ENCODE measurements at regions not wholly inside any gene's neighbourhood (a gene's known extent, or its start where the extent isn't known, plus 50 kb on each side); places are given as distances from the start of the nearest gene placed in this dataset.

- ChIA-PET CTCF (no interaction called here), POLR2A (ENCODE audit: low non-redundant PET) (no interaction called here)
- no peak overlapping the region for H3K27ac ChIP-seq (ENCODE audit: low read depth, low read length, poor library complexity, severe bottlenecking)
- H3K4me1 ChIP-seq (ENCODE audit: insufficient read depth, low read length, poor library complexity, severe bottlenecking) = peaks cover 17% of the 10 kb centered on the region
- H3K27me3 ChIP-seq (replicated peaks; ENCODE audit: insufficient read depth, low read depth, low read length, poor library complexity) = no peaks in the 10 kb centered on the region
- no TSS peak for BruUV-seq (replicated peaks)
- H3K4me3 ChIP-seq (ENCODE audit: low read depth, low read length, poor library complexity, severe bottlenecking) = no peak overlapping the region
- peak; percentile 35; the same call in 1 of the 2 replicates for TF ChIP-seq CTCF (conservative IDR thresholded peaks at IDR 0.05; ENCODE audit: low read depth, low read length)
- no peak for TF ChIP-seq EZH2 (IDR thresholded peaks at IDR 0.05; ENCODE audit: borderline replicate concordance, low read depth, low read length, poor library complexity, severe bottlenecking)
- peak; percentile 21 for DNase-seq (ENCODE audit: low spot score)
- intact Hi-C loops (cut with micrococcal nuclease; ENCODE audit: unreplicated experiment) = loop anchor here (5.0 kb wide), 3 partner anchors 102 to 1502 kb away; no protein-coding TSS in a partner anchor
- H3K9me3 ChIP-seq (ENCODE audit: low read depth, low read length, poor library complexity, severe bottlenecking) = no peaks in the 10 kb centered on the region
- no peaks in the 10 kb centered on the region for H3K36me3 ChIP-seq (ENCODE audit: insufficient read depth, low read length, poor library complexity, severe bottlenecking)
These were observed 157.3 kb downstream of the CPEB2 start for GRCh38 chr4:15159477-15160019.

GRCh38 chr4:15161439-15161838 lies 159.2 kb downstream of the CPEB2 start:
- no TSS peak for BruUV-seq (replicated peaks)
- peak overlapping the region; percentile 52 for H3K27ac ChIP-seq (ENCODE audit: low read depth, low read length, poor library complexity, severe bottlenecking)
- no peaks in the 10 kb centered on the region for H3K27me3 ChIP-seq (replicated peaks; ENCODE audit: insufficient read depth, low read depth, low read length, poor library complexity)
- H3K36me3 ChIP-seq (ENCODE audit: insufficient read depth, low read length, poor library complexity, severe bottlenecking) = no peaks in the 10 kb centered on the region
- ChIA-PET POLR2A (ENCODE audit: low non-redundant PET) (no interaction called here), CTCF (no interaction called here)
- peaks cover 17% of the 10 kb centered on the region for H3K4me1 ChIP-seq (ENCODE audit: insufficient read depth, low read length, poor library complexity, severe bottlenecking)
- TF ChIP-seq EZH2 (IDR thresholded peaks at IDR 0.05; ENCODE audit: borderline replicate concordance, low read depth, low read length, poor library complexity, severe bottlenecking) = no peak
- no peak for TF ChIP-seq CTCF (conservative IDR thresholded peaks at IDR 0.05; ENCODE audit: low read depth, low read length)
- DNase-seq (ENCODE audit: low spot score) = peak; percentile 59
- H3K4me3 ChIP-seq (ENCODE audit: low read depth, low read length, poor library complexity, severe bottlenecking) = no peak overlapping the region
- no peaks in the 10 kb centered on the region for H3K9me3 ChIP-seq (ENCODE audit: low read depth, low read length, poor library complexity, severe bottlenecking)
- intact Hi-C loops (cut with micrococcal nuclease; ENCODE audit: unreplicated experiment) = loop anchor here (5.0 kb wide), 3 partner anchors 104 to 1504 kb away; no protein-coding TSS in a partner anchor

- Histone ChIP-seq H3K9me3 (ENCODE audit: low read depth, low read length, poor library complexity, severe bottlenecking) (no peaks in the 10 kb centered on the region), H3K27ac (ENCODE audit: low read depth, low read length, poor library complexity, severe bottlenecking) (peak overlapping the region; percentile 52), H3K4me3 (ENCODE audit: low read depth, low read length, poor library complexity, severe bottlenecking) (no peak overlapping the region), H3K4me1 (ENCODE audit: insufficient read depth, low read length, poor library complexity, severe bottlenecking) (peaks cover 17% of the 10 kb centered on the region), H3K27me3 (replicated peaks; ENCODE audit: insufficient read depth, low read depth, low read length, poor library complexity) (no peaks in the 10 kb centered on the region), H3K36me3 (ENCODE audit: insufficient read depth, low read length, poor library complexity, severe bottlenecking) (no peaks in the 10 kb centered on the region)
- BruUV-seq (replicated peaks) = no TSS peak
- ChIA-PET CTCF (no interaction called here), POLR2A (ENCODE audit: low non-redundant PET) (no interaction called here)
- no peak for DNase-seq (ENCODE audit: low spot score)
- intact Hi-C loops (cut with micrococcal nuclease; ENCODE audit: unreplicated experiment) = loop anchor here (5.0 kb wide), 3 partner anchors 105 to 1505 kb away; no protein-coding TSS in a partner anchor
- TF ChIP-seq EZH2 (IDR thresholded peaks at IDR 0.05; ENCODE audit: borderline replicate concordance, low read depth, low read length, poor library complexity, severe bottlenecking) = no peak
These were observed 159.8 kb downstream of the CPEB2 start for GRCh38 chr4:15162046-15162445.

All from A673 (cell line).